Neural crest cell (in vitro differentiated cells): ENCODE measurements at regions not wholly inside any gene's neighbourhood (a gene's known extent, or its start where the extent isn't known, plus 50 kb on each side); places are given as distances from the start of the nearest gene placed in this dataset.

Source experiments
- DNase-seq: peaks from one replicate; pipeline ENCODE4 v3.0.0; 2021; ENCODE audit warnings: low read depth, mixed read lengths, low spot score
- H3K27ac Mint-ChIP-seq: one replicate; pipeline ENCODE4 v1.8.0; 2021; ENCODE audit warnings: mild to moderate bottlenecking, mixed read lengths; ENCODE audit not compliant: unreplicated experiment
- H3K27me3 Mint-ChIP-seq: 2 replicates; pipeline ENCODE4 v1.8.0; 2021; ENCODE audit warnings: low read depth, mild to moderate bottlenecking, mixed read lengths
- H3K36me3 Mint-ChIP-seq: 2 replicates; pipeline ENCODE4 v1.8.0; 2021; ENCODE audit warnings: low read depth, mild to moderate bottlenecking, mixed read lengths
- H3K4me1 Mint-ChIP-seq: 2 replicates; pipeline ENCODE4 v1.8.0; 2021; ENCODE audit warnings: mixed read lengths
- H3K4me3 Mint-ChIP-seq: one replicate; pipeline ENCODE4 v1.8.0; 2021; ENCODE audit warnings: mild to moderate bottlenecking, mixed read lengths
- H3K9me3 Mint-ChIP-seq: 2 replicates; pipeline ENCODE4 v1.8.0; 2021; ENCODE audit warnings: mixed read lengths
- CTCF ChIP-seq: fragments of 200-600 bp; sonication (generic); conservative IDR thresholded peaks from 2 replicates; pipeline ENCODE4 v1.5.0; 2021; ENCODE audit warnings: antibody characterized with exemption, mild to moderate bottlenecking

- H3K4me1 Mint-ChIP-seq, result peaks cover 15% of the 10 kb centered on the region
Observed at GRCh38 chr10:3848005-3848774, 63.2 kb upstream of the KLF6 start.

GRCh38 chr10:3846736-3847135, 61.7 kb upstream of the KLF6 start:
- no peak for DNase-seq
- no peak for TF ChIP-seq CTCF
- Mint-ChIP-seq H3K27ac (no peak overlapping the region), H3K36me3 (no peaks in the 10 kb centered on the region), H3K9me3 (peaks cover 2% of the 10 kb centered on the region), H3K4me1 (peaks cover 7% of the 10 kb centered on the region), H3K4me3 (no peak overlapping the region), H3K27me3 (no peaks in the 10 kb centered on the region)

More at GRCh38 chr10:3848005-3848774, 63.2 kb upstream of the KLF6 start:
- H3K9me3 Mint-ChIP-seq, result peaks cover 2% of the 10 kb centered on the region
- H3K27ac Mint-ChIP-seq, result no peak overlapping the region
- no peak for TF ChIP-seq CTCF
- no peak overlapping the region for H3K4me3 Mint-ChIP-seq
- DNase-seq, result no peak
- H3K27me3 Mint-ChIP-seq, result no peaks in the 10 kb centered on the region
- H3K36me3 Mint-ChIP-seq, result no peaks in the 10 kb centered on the region

- Mint-ChIP-seq H3K27me3 (no peaks in the 10 kb centered on the region), H3K27ac (no peak overlapping the region), H3K4me3 (no peak overlapping the region), H3K4me1 (peaks cover 5% of the 10 kb centered on the region), H3K36me3 (no peaks in the 10 kb centered on the region), H3K9me3 (peaks cover 2% of the 10 kb centered on the region)
- TF ChIP-seq CTCF, result no peak
- no peak for DNase-seq
Observed at GRCh38 chr10:3844491-3845025, 59.5 kb upstream of the KLF6 start.

GRCh38 chr10:3838460-3839437, 53.7 kb upstream of the KLF6 start:
- Mint-ChIP-seq H3K4me1 (peaks cover 13% of the 10 kb centered on the region), H3K27ac (no peak overlapping the region), H3K4me3 (no peak overlapping the region), H3K27me3 (no peaks in the 10 kb centered on the region), H3K36me3 (no peaks in the 10 kb centered on the region), H3K9me3 (peaks cover 2% of the 10 kb centered on the region)
- no peak for DNase-seq
- TF ChIP-seq CTCF, result no peak

GRCh38 chr10:3837647-3838459, 52.8 kb upstream of the KLF6 start:
- Mint-ChIP-seq H3K27ac (no peak overlapping the region), H3K27me3 (no peaks in the 10 kb centered on the region), H3K4me3 (no peak overlapping the region), H3K4me1 (peaks cover 13% of the 10 kb centered on the region), H3K36me3 (no peaks in the 10 kb centered on the region), H3K9me3 (no peaks in the 10 kb centered on the region)
- TF ChIP-seq CTCF, result no peak
- no peak for DNase-seq
